Neuronal stem cell (in vitro differentiated cells): ENCODE measurements at regions not wholly inside any gene's neighbourhood (a gene's known extent, or its start where the extent isn't known, plus 50 kb on each side); places are given as distances from the start of the nearest gene placed in this dataset.

Source experiments
- DNase-seq: peaks from one replicate; pipeline ENCODE4 v3.0.0-alpha.2; 2013; ENCODE audit warnings: low spot score
- H2AFZ ChIP-seq: one replicate; pipeline ENCODE4 v1.6.1; 2013; ENCODE audit warnings: mild to moderate bottlenecking, low read length, inconsistent platforms
- H2AK5ac ChIP-seq: 2 replicates; pipeline ENCODE4 v1.6.1; 2013; ENCODE audit warnings: low read depth, mild to moderate bottlenecking, inconsistent platforms, low read length, moderate library complexity, mixed read lengths
- H2BK120ac ChIP-seq: 2 replicates; pipeline ENCODE4 v1.6.1; 2013; ENCODE audit warnings: low read depth, mild to moderate bottlenecking, inconsistent platforms, low read length, moderate library complexity, mixed read lengths
- H2BK12ac ChIP-seq: one replicate; pipeline ENCODE4 v1.6.1; 2013; ENCODE audit warnings: low read length, inconsistent platforms
- H2BK15ac ChIP-seq: 2 replicates; pipeline ENCODE4 v1.6.1; 2013; ENCODE audit warnings: mild to moderate bottlenecking, low read length, inconsistent platforms, mixed read lengths
- H2BK5ac ChIP-seq: one replicate; pipeline ENCODE4 v1.6.1; 2013; ENCODE audit warnings: inconsistent platforms, mild to moderate bottlenecking, low read length, moderate library complexity
- H3K14ac ChIP-seq: one replicate; pipeline ENCODE4 v1.6.1; 2013; ENCODE audit warnings: low read length, inconsistent platforms
- H3K18ac ChIP-seq: 2 replicates; pipeline ENCODE4 v1.6.1; 2013; ENCODE audit warnings: low read length, inconsistent platforms
- H3K23ac ChIP-seq: 2 replicates; pipeline ENCODE4 v1.6.1; 2013; ENCODE audit warnings: low read depth, mild to moderate bottlenecking, mixed read lengths, low read length, inconsistent platforms; ENCODE audit not compliant: poor library complexity
- H3K27ac ChIP-seq: replicated peaks from 3 replicates; pipeline ENCODE4 v1.5.1; 2013; ENCODE audit warnings: low read length, inconsistent platforms
- H3K27me3 ChIP-seq, 3 experiments: 2 replicates each; pipeline ENCODE4 v1.6.1; 2013; ENCODE audit warnings: low read length in 3 of 3, mild to moderate bottlenecking in 2 of 3, inconsistent platforms in 1 of 3, low read depth in 1 of 3, mixed read lengths in 1 of 3, moderate library complexity in 1 of 3; ENCODE audit not compliant: control insufficient read depth in 3 of 3, insufficient read depth in 3 of 3
- H3K36me3 ChIP-seq, 2 donors: replicated peaks in 1 of 2; 2 replicates each; pipeline ENCODE4 v1.6.1; 2013; ENCODE audit warnings: low read length in 2 of 2; ENCODE audit not compliant: control insufficient read depth in 2 of 2, insufficient read depth in 2 of 2
- H3K4ac ChIP-seq: 2 replicates; pipeline ENCODE4 v1.6.1; 2013; ENCODE audit warnings: inconsistent platforms, mild to moderate bottlenecking, low read length, moderate library complexity
- H3K4me1 ChIP-seq, 2 donors: 1 replicate in 1 of 2; 2 replicates in 1 of 2; pipeline ENCODE4 v1.6.1; 2013; ENCODE audit warnings: low read length in 2 of 2, low read depth in 1 of 2; ENCODE audit not compliant: control insufficient read depth in 2 of 2, insufficient read depth in 1 of 2
- H3K4me2 ChIP-seq: one replicate; pipeline ENCODE4 v1.6.1; 2013; ENCODE audit warnings: mild to moderate bottlenecking, low read length, inconsistent platforms; ENCODE audit not compliant: insufficient read depth, poor library complexity, severe bottlenecking
- H3K4me3 ChIP-seq, 2 donors: 2 replicates each; pipeline ENCODE4 v1.5.1; 2013; ENCODE audit warnings: low read length in 2 of 2, mild to moderate bottlenecking in 2 of 2, inconsistent platforms in 1 of 2, moderate library complexity in 1 of 2
- H3K79me1 ChIP-seq: one replicate; pipeline ENCODE4 v1.6.1; 2013; ENCODE audit warnings: low read depth, mild to moderate bottlenecking, inconsistent platforms, low read length, moderate library complexity
- H3K9ac ChIP-seq: one replicate; pipeline ENCODE4 v1.6.1; 2013; ENCODE audit warnings: mild to moderate bottlenecking, low read depth, low read length, inconsistent platforms; ENCODE audit not compliant: poor library complexity
- H3K9me3 ChIP-seq, 2 donors: replicated peaks in 1 of 2; 2 replicates each; pipeline versions ENCODE3 to v1.6.1; 2013; ENCODE audit warnings: low read length in 2 of 2, mild to moderate bottlenecking in 2 of 2, inconsistent platforms in 1 of 2, low read depth in 1 of 2, mixed read lengths in 1 of 2, moderate library complexity in 1 of 2; ENCODE audit not compliant: control insufficient read depth in 2 of 2, insufficient read depth in 1 of 2
- H4K8ac ChIP-seq: one replicate; pipeline ENCODE4 v1.6.1; 2013; ENCODE audit warnings: low read depth, mild to moderate bottlenecking, inconsistent platforms, low read length, moderate library complexity
- H4K91ac ChIP-seq: one replicate; pipeline ENCODE4 v1.6.1; 2013; ENCODE audit warnings: low read length, low read depth, mild to moderate bottlenecking, inconsistent platforms; ENCODE audit not compliant: poor library complexity
- WGBS, 2 donors: extraction: QIAGEN DNeasy Blood & Tissue Kit; methylation state at CpG; one replicate each; pipeline ENCODE4 v1.1.7; 2013; ENCODE audit warnings: missing lambda C conversion rate in 2 of 2, mixed read lengths in 1 of 2; ENCODE audit not compliant: insufficient read length in 2 of 2, insufficient replicate concordance in 1 of 2; ENCODE audit errors: extremely low coverage in 2 of 2; 5-methylcytosine and 5-hydroxymethylcytosine counted together

DNA sequence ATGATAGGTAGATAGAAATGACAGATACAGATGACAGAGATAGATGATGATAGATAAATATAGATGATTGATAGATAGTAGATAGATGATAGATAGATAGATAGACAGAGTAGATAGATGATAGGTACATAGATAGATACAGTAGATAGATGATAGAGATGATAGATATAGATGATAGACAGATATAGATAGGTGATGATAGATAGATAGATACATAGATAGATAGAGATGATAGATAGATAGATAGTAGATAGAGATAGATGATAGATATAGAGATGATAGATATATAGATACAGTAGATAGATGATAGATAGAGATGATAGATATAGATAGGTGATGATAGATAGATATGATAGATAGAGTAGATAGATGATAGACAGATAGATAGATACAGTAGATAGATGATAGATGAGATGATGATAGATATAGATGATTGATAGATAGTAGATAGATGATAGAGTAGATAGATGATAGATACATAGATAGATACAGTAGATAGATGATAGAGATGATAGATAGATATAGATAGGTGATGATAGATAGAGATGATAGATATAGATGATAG lies 95.7 kb upstream of the SMIM23 start:
- Histone ChIP-seq H4K8ac (no peak overlapping the region), H3K36me3 (no peaks in the 10 kb centered on the region), H3K4ac (no peak overlapping the region), H3K18ac (no peak overlapping the region), H3K4me1 (peaks cover 0 to 12% of the 10 kb centered on the region in 2 donors), H2AFZ (no peak overlapping the region), H2AK5ac (no peak overlapping the region), H3K27me3 (no peaks in the 10 kb centered on the region), H3K9ac (no peak overlapping the region), H3K4me3 (no peak overlapping the region), H4K91ac (no peak overlapping the region), H3K9me3 (no peaks in the 10 kb centered on the region), H2BK12ac (no peak overlapping the region), H3K23ac (no peak overlapping the region), H3K4me2 (no peak overlapping the region), H3K14ac (no peak overlapping the region), H2BK5ac (no peak overlapping the region), H3K79me1 (no peaks in the 10 kb centered on the region), H2BK120ac (no peak overlapping the region), H2BK15ac (no peak overlapping the region), H3K27ac (no peak overlapping the region)
- DNase-seq = no peak

DNA sequence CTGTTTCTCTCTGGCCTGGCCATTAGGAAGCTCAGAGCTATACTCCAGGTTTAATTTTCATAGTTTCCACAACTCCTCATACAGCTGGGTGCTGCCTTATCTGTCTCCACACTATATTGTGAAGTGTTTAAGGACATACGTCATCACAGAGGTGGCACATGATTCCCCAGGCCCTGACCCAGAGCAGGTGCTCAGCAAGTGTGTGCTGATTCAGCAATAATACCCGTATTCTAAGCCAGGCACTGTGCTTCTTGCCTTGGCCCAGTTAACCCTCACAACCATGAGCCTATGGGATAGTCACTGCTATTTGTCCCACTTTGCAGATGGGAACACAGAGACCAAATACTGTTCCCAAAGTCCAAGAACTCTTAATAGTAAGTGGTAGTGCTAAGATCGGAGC lies 93.5 kb upstream of the SMIM23 start:
- H3K4me1 ChIP-seq = peaks cover 0 to 12% of the 10 kb centered on the region in 2 donors
- no peak overlapping the region for H2AK5ac ChIP-seq
- no peak overlapping the region for H4K8ac ChIP-seq
- no peak overlapping the region for H4K91ac ChIP-seq
- no peak overlapping the region for H2BK15ac ChIP-seq
- no peak overlapping the region for H3K4ac ChIP-seq
- no peaks in the 10 kb centered on the region for H3K36me3 ChIP-seq
- no peak overlapping the region for H2BK12ac ChIP-seq
- no peak overlapping the region for H2BK5ac ChIP-seq
- H3K9me3 ChIP-seq = no peaks in the 10 kb centered on the region
- H3K23ac ChIP-seq = no peak overlapping the region
- H3K27me3 ChIP-seq = no peaks in the 10 kb centered on the region
- H3K27ac ChIP-seq = no peak overlapping the region
- no peak overlapping the region for H3K4me3 ChIP-seq
- H3K79me1 ChIP-seq = no peaks in the 10 kb centered on the region
- H3K18ac ChIP-seq = no peak overlapping the region
- no peak overlapping the region for H2AFZ ChIP-seq
- H3K9ac ChIP-seq = no peak overlapping the region
- no peak overlapping the region for H3K4me2 ChIP-seq
- no peak for DNase-seq
- H2BK120ac ChIP-seq = no peak overlapping the region
- WGBS, 2 donors = no CpG with 5 or more reads among the region's 3 CpGs
- no peak overlapping the region for H3K14ac ChIP-seq

DNA sequence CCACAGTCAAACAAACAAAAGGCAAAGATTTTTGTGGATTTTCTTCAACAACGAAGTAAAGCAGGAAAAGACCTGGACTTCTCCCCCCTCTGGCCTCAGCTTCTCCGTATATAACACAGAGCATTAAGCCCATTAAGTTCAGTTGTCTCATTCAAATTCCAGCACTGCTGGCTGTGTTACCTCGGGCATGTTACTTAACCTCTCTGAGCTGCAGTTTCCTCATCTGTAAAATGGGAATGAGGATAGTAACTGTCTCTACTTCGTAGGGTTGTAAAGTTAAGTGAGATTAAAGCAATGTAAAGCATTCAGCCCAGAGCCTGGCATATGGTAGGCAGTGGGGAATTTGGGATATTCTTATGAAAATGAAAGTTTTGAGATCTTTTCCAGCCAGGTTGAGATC lies 92.7 kb upstream of the SMIM23 start:
- no peak overlapping the region for H3K14ac ChIP-seq
- H3K4me1 ChIP-seq = peaks cover 0 to 12% of the 10 kb centered on the region in 2 donors
- no peaks in the 10 kb centered on the region for H3K36me3 ChIP-seq
- no peak overlapping the region for H2BK15ac ChIP-seq
- no peak overlapping the region for H3K4ac ChIP-seq
- DNase-seq = no peak
- H3K9me3 ChIP-seq = no peaks in the 10 kb centered on the region
- no CpG with 5 or more reads among the region's 4 CpGs for WGBS, 2 donors
- H3K4me2 ChIP-seq = no peak overlapping the region
- no peak overlapping the region for H4K91ac ChIP-seq
- no peak overlapping the region for H4K8ac ChIP-seq
- no peak overlapping the region for H3K9ac ChIP-seq
- no peak overlapping the region for H2BK5ac ChIP-seq
- H3K4me3 ChIP-seq = no peak overlapping the region
- no peak overlapping the region for H2AFZ ChIP-seq
- no peak overlapping the region for H2AK5ac ChIP-seq
- H2BK120ac ChIP-seq = no peak overlapping the region
- H3K18ac ChIP-seq = no peak overlapping the region
- H3K79me1 ChIP-seq = no peaks in the 10 kb centered on the region
- H3K27me3 ChIP-seq = no peaks in the 10 kb centered on the region
- H3K27ac ChIP-seq = no peak overlapping the region
- no peak overlapping the region for H2BK12ac ChIP-seq
- H3K23ac ChIP-seq = no peak overlapping the region

DNA sequence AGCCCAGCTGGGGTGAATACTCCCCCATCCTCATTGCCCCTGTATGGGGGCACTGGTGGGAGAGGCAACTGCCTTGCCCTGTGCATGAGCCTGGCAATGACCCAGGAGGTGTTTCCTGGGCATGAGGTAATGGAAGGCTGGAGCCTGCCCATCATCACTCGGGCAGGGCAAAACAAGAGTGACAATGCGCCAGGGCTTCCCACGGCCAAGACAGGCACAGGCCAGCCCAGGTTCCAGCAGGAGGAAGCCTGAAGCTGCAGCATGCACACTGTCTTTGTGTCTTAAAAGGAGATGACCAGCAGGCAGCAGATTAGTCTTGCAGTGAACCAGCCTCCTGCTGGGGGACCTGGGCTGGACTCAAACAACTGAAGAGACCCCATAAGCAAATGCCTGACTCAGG lies 92.2 kb upstream of the SMIM23 start:
- H2BK120ac ChIP-seq = no peak overlapping the region
- H3K23ac ChIP-seq = no peak overlapping the region
- DNase-seq = no peak
- no peak overlapping the region for H2BK12ac ChIP-seq
- no CpG with 5 or more reads among the region's 3 CpGs for WGBS, 2 donors
- H2AFZ ChIP-seq = no peak overlapping the region
- no peaks in the 10 kb centered on the region for H3K79me1 ChIP-seq
- H3K14ac ChIP-seq = no peak overlapping the region
- no peak overlapping the region for H3K4ac ChIP-seq
- no peaks in the 10 kb centered on the region for H3K36me3 ChIP-seq
- H3K4me1 ChIP-seq = peaks cover 0 to 12% of the 10 kb centered on the region in 2 donors
- no peak overlapping the region for H3K4me3 ChIP-seq
- H3K9ac ChIP-seq = no peak overlapping the region
- H3K4me2 ChIP-seq = no peak overlapping the region
- no peak overlapping the region for H2AK5ac ChIP-seq
- H4K8ac ChIP-seq = no peak overlapping the region
- no peaks in the 10 kb centered on the region for H3K27me3 ChIP-seq
- no peaks in the 10 kb centered on the region for H3K9me3 ChIP-seq
- H3K27ac ChIP-seq = no peak overlapping the region
- H2BK15ac ChIP-seq = peak overlapping the region; percentile 62
- H3K18ac ChIP-seq = peak overlapping the region; percentile 87
- no peak overlapping the region for H4K91ac ChIP-seq
- H2BK5ac ChIP-seq = no peak overlapping the region
